ENCODE measurements at regions not wholly inside any gene's neighbourhood (a gene's known extent, or its start where the extent isn't known, plus 50 kb on each side); places are given as distances from the start of the nearest gene placed in this dataset.

DNA sequence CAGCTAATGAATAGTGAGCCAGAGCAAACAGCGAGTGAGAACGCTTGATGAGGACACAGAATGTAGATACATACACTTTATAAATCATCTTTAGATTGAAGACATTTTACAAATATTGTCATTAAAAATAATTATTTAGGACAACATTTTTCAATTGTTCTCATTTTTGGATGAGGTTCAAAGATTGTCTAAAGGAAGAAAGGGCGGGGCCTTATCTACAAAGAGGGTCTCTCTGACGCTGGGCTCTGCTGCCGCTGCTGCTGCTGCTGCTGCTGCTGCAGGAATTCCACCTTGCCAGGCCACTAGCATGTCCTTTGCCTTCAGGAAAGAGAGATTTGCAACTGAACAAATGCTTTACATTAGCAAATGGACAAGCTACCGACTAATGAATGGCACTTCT lies 220.7 kb upstream of the TMEM161B start:
- no peak for TF ChIP-seq CTCF (IDR thresholded peaks at IDR 0.05; ENCODE audit: unreplicated experiment)
- Mint-ChIP-seq H3K4me3 (ENCODE audit: unreplicated experiment) (no peak overlapping the region), H3K36me3 (ENCODE audit: insufficient read depth, unreplicated experiment) (no peaks in the 10 kb centered on the region), H3K4me1 (ENCODE audit: insufficient read depth, unreplicated experiment) (no peaks in the 10 kb centered on the region), H3K9me3 (ENCODE audit: unreplicated experiment) (no peaks in the 10 kb centered on the region), H3K27me3 (ENCODE audit: insufficient read depth, unreplicated experiment) (peaks cover 59% of the 10 kb centered on the region), H3K27ac (ENCODE audit: low read depth, unreplicated experiment) (no peak overlapping the region)
- DNase-seq (ENCODE audit: unreplicated experiment) = no peak
- CTCF ChIA-PET = no interaction called here
- intact Hi-C loops (cut with micrococcal nuclease) = no loop called here
- no TSS peak for BruUV-seq (replicated peaks)
- POLR2A ChIA-PET = no interaction called here

DNA sequence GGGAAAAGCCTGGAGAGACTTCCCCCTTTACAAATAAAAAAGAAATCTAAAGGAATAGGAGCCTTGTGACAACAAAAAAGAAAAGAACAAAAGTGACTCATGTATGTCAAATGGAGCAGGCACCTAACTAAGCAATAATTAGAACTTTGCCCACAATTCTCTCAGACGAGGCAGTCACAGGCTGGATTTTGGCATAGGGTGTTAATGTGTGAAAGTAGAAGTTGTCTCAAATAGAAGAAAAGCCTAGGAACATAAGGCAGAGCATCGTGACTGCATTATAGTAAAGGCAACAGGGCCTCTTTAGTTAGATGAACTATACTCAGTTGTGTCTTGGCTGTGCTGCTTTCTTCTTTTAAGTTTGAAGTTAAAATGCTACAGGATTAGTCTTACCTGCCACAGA lies 219.9 kb upstream of the TMEM161B start:
- CTCF ChIA-PET = no interaction called here
- intact Hi-C loops (cut with micrococcal nuclease) = no loop called here
- POLR2A ChIA-PET = no interaction called here
- Mint-ChIP-seq H3K4me1 (ENCODE audit: insufficient read depth, unreplicated experiment) (no peaks in the 10 kb centered on the region), H3K27me3 (ENCODE audit: insufficient read depth, unreplicated experiment) (peaks cover 67% of the 10 kb centered on the region), H3K36me3 (ENCODE audit: insufficient read depth, unreplicated experiment) (no peaks in the 10 kb centered on the region), H3K27ac (ENCODE audit: low read depth, unreplicated experiment) (no peak overlapping the region), H3K9me3 (ENCODE audit: unreplicated experiment) (no peaks in the 10 kb centered on the region), H3K4me3 (ENCODE audit: unreplicated experiment) (no peak overlapping the region)
- no peak for DNase-seq (ENCODE audit: unreplicated experiment)
- no TSS peak for BruUV-seq (replicated peaks)
- no peak for TF ChIP-seq CTCF (IDR thresholded peaks at IDR 0.05; ENCODE audit: unreplicated experiment)

- Mint-ChIP-seq H3K36me3 (ENCODE audit: insufficient read depth, unreplicated experiment) (no peaks in the 10 kb centered on the region), H3K4me1 (ENCODE audit: insufficient read depth, unreplicated experiment) (no peaks in the 10 kb centered on the region), H3K27me3 (ENCODE audit: insufficient read depth, unreplicated experiment) (peaks cover 71% of the 10 kb centered on the region), H3K4me3 (ENCODE audit: unreplicated experiment) (no peak overlapping the region), H3K9me3 (ENCODE audit: unreplicated experiment) (no peaks in the 10 kb centered on the region), H3K27ac (ENCODE audit: low read depth, unreplicated experiment) (no peak overlapping the region)
- ChIA-PET CTCF (no interaction called here), POLR2A (no interaction called here)
- no peak for DNase-seq (ENCODE audit: unreplicated experiment)
- intact Hi-C loops (cut with micrococcal nuclease) = no loop called here
- no peak for TF ChIP-seq CTCF (IDR thresholded peaks at IDR 0.05; ENCODE audit: unreplicated experiment)
- no TSS peak for BruUV-seq (replicated peaks)
These were observed 219.5 kb upstream of the TMEM161B start for GRCh38 chr5:88488130-88488529.

GRCh38 chr5:88487066-88487465 lies 218.4 kb upstream of the TMEM161B start:
- no peaks in the 10 kb centered on the region for H3K9me3 Mint-ChIP-seq (ENCODE audit: unreplicated experiment)
- no peaks in the 10 kb centered on the region for H3K4me1 Mint-ChIP-seq (ENCODE audit: insufficient read depth, unreplicated experiment)
- no peak for DNase-seq (ENCODE audit: unreplicated experiment)
- no peak for TF ChIP-seq CTCF (IDR thresholded peaks at IDR 0.05; ENCODE audit: unreplicated experiment)
- H3K27me3 Mint-ChIP-seq (ENCODE audit: insufficient read depth, unreplicated experiment) = peaks cover 73% of the 10 kb centered on the region
- no TSS peak for BruUV-seq (replicated peaks)
- CTCF ChIA-PET = no interaction called here
- intact Hi-C loops (cut with micrococcal nuclease) = no loop called here
- no peak overlapping the region for H3K4me3 Mint-ChIP-seq (ENCODE audit: unreplicated experiment)
- POLR2A ChIA-PET = no interaction called here
- H3K27ac Mint-ChIP-seq (ENCODE audit: low read depth, unreplicated experiment) = no peak overlapping the region
- H3K36me3 Mint-ChIP-seq (ENCODE audit: insufficient read depth, unreplicated experiment) = no peaks in the 10 kb centered on the region

All from MCF 10A (cell line).